Testis (tissue), 2 donors: ENCODE measurements at regions not wholly inside any gene's neighbourhood (a gene's known extent, or its start where the extent isn't known, plus 50 kb on each side); places are given as distances from the start of the nearest gene placed in this dataset.

Experiments
- POLR2A ChIP-seq: fragments of 450-650 bp; IDR thresholded peaks from one replicate; pipeline ENCODE4 v1.6.1; 2017; ENCODE audit warnings: antibody characterized with exemption, mild to moderate bottlenecking, moderate library complexity
- TF ChIP-seq, protein P1 (sequence below), 3 experiments: fragments of 450-650 bp in 2 of 3; fragments of 200-600 bp in 1 of 3; sonication (generic) in 1 of 3; IDR thresholded peaks; one replicate each; pipeline ENCODE4 v1.5.1; 2016 to 2019; ENCODE audit warnings: antibody characterized with exemption in 3 of 3, mild to moderate bottlenecking in 2 of 3, moderate library complexity in 1 of 3

DNA sequence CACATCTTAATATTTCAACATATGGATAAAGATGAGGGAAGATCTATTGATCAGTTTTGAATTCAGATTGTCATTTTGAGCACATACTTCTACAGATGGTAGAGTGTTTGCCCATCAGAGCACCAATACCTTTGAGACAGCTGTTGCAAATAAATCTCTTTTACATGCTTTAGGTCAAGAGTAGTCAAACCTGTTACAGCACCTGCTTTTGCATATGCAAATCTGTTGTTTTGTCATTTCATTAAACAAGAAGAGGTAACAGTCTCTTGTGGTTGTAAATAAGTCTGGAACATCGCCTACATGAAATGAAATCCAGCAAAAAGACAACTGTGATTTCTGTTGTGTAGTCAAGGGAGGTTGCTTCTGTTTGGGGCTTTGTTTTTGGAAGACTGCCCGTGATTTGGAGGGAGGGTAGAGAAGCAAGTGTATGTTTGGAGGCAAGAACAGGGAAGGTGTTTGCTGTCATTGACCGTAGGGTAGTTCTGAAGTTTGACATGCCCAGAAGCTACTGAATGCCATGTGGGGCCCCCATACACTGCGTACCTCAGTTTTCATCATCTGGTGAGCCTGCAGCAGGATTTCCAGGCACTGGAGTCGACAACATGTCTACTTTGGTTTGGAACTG, 233.6 kb upstream of the PPP1R3A start:
- TF ChIP-seq, protein P1, sequence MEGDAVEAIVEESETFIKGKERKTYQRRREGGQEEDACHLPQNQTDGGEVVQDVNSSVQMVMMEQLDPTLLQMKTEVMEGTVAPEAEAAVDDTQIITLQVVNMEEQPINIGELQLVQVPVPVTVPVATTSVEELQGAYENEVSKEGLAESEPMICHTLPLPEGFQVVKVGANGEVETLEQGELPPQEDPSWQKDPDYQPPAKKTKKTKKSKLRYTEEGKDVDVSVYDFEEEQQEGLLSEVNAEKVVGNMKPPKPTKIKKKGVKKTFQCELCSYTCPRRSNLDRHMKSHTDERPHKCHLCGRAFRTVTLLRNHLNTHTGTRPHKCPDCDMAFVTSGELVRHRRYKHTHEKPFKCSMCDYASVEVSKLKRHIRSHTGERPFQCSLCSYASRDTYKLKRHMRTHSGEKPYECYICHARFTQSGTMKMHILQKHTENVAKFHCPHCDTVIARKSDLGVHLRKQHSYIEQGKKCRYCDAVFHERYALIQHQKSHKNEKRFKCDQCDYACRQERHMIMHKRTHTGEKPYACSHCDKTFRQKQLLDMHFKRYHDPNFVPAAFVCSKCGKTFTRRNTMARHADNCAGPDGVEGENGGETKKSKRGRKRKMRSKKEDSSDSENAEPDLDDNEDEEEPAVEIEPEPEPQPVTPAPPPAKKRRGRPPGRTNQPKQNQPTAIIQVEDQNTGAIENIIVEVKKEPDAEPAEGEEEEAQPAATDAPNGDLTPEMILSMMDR (IDR thresholded peaks at IDR 0.05), result no peak
- no peak for TF ChIP-seq POLR2A
